A673 (cell line): ENCODE measurements at regions not wholly inside any gene's neighbourhood (a gene's known extent, or its start where the extent isn't known, plus 50 kb on each side); places are given as distances from the start of the nearest gene placed in this dataset.

ENCODE experiments used
- EZH2 ChIP-seq: fragments of 200-600 bp; sonication (generic); IDR thresholded peaks from 2 replicates; pipeline ENCODE4 v1.6.1; 2017; ENCODE audit warnings: borderline replicate concordance, low read depth, mild to moderate bottlenecking, mixed read lengths, antibody characterized with exemption, low read length; ENCODE audit not compliant: poor library complexity, severe bottlenecking
- TF ChIP-seq, protein P1 (sequence below): fragments of 300-800, 200-600 bp; sonication (generic); conservative IDR thresholded peaks from 2 replicates; pipeline ENCODE4 v1.5.1; 2017; ENCODE audit warnings: low read depth, mild to moderate bottlenecking, antibody characterized with exemption, low read length, moderate library complexity, mixed read lengths

DNA sequence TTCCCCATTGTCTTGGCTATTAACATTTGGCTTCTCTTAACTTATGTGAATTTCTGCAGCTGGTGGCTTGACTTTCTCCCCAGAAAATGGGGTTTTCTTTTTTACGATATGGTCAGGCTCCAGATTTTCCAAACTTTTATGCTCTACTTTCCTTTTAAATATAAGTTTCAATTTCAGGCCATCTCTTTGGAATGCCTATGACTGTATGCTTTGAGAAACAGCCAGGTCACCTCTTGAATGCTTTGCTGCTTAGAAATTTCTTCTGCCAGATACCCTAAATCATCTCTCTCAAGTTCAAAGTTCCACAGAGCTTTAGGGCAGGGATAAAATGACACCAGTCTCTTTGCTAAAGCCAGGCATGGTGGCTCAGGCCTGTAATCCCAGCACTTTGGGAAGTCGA, 212.9 kb upstream of the SMIM31 start:
- TF ChIP-seq, protein P1, sequence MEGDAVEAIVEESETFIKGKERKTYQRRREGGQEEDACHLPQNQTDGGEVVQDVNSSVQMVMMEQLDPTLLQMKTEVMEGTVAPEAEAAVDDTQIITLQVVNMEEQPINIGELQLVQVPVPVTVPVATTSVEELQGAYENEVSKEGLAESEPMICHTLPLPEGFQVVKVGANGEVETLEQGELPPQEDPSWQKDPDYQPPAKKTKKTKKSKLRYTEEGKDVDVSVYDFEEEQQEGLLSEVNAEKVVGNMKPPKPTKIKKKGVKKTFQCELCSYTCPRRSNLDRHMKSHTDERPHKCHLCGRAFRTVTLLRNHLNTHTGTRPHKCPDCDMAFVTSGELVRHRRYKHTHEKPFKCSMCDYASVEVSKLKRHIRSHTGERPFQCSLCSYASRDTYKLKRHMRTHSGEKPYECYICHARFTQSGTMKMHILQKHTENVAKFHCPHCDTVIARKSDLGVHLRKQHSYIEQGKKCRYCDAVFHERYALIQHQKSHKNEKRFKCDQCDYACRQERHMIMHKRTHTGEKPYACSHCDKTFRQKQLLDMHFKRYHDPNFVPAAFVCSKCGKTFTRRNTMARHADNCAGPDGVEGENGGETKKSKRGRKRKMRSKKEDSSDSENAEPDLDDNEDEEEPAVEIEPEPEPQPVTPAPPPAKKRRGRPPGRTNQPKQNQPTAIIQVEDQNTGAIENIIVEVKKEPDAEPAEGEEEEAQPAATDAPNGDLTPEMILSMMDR, result no peak
- no peak for TF ChIP-seq EZH2
